H9 (cell line): ENCODE measurements at regions not wholly inside any gene's neighbourhood (a gene's known extent, or its start where the extent isn't known, plus 50 kb on each side); places are given as distances from the start of the nearest gene placed in this dataset.

Experiments used
- DNase-seq: peaks from one replicate; pipeline ENCODE4 v3.0.0-alpha.2; 2017
- H2AFZ ChIP-seq: one replicate; pipeline ENCODE4 v1.6.1; 2013; ENCODE audit warnings: mild to moderate bottlenecking, low read length, control low read depth, moderate library complexity
- H2AK5ac ChIP-seq: 2 replicates; pipeline ENCODE4 v1.6.1; 2013; ENCODE audit warnings: low read length, control low read depth, mixed read lengths; ENCODE audit not compliant: insufficient read length
- H2BK120ac ChIP-seq: one replicate; pipeline ENCODE4 v1.6.1; 2013; ENCODE audit warnings: low read depth, mild to moderate bottlenecking, low read length, control low read depth, inconsistent platforms; ENCODE audit not compliant: poor library complexity, severe bottlenecking
- H2BK12ac ChIP-seq: 2 replicates; pipeline ENCODE4 v1.6.1; 2013; ENCODE audit warnings: low read length, control low read depth, mixed read lengths, low read depth; ENCODE audit not compliant: insufficient read length
- H2BK15ac ChIP-seq: 2 replicates; pipeline ENCODE4 v1.6.1; 2013; ENCODE audit warnings: low read depth, low read length, control low read depth
- H2BK20ac ChIP-seq: one replicate; pipeline ENCODE4 v1.6.1; 2013; ENCODE audit warnings: low read depth, mild to moderate bottlenecking, low read length, control low read depth, inconsistent platforms; ENCODE audit not compliant: poor library complexity, severe bottlenecking
- H2BK5ac ChIP-seq: 2 replicates; pipeline ENCODE4 v1.6.1; 2013; ENCODE audit warnings: low read length, control low read depth, mixed read lengths; ENCODE audit not compliant: insufficient read length
- H3K14ac ChIP-seq: 2 replicates; pipeline ENCODE4 v1.6.1; 2013; ENCODE audit warnings: low read length, control low read depth; ENCODE audit not compliant: insufficient read depth
- H3K18ac ChIP-seq: 2 replicates; pipeline ENCODE4 v1.6.1; 2013; ENCODE audit warnings: low read depth, mild to moderate bottlenecking, mixed read lengths, low read length, control low read depth; ENCODE audit not compliant: insufficient read length
- H3K23ac ChIP-seq: 2 replicates; pipeline ENCODE4 v1.6.1; 2013; ENCODE audit warnings: low read length, control low read depth, mixed read lengths, low read depth; ENCODE audit not compliant: insufficient read length
- H3K23me2 ChIP-seq: 2 replicates; pipeline ENCODE4 v1.6.1; 2013; ENCODE audit warnings: low read depth, mild to moderate bottlenecking, mixed read lengths, low read length, control low read depth; ENCODE audit not compliant: insufficient read length, poor library complexity, severe bottlenecking
- H3K27ac ChIP-seq: 2 replicates; pipeline ENCODE4 v1.5.1; 2013; ENCODE audit warnings: low read length, control low read depth, mixed read lengths, low read depth; ENCODE audit not compliant: insufficient read length
- H3K27me3 ChIP-seq: 2 replicates; pipeline ENCODE4 v1.6.1; 2013; ENCODE audit warnings: low read length, control low read depth, inconsistent platforms; ENCODE audit not compliant: insufficient read depth
- H3K4ac ChIP-seq: 2 replicates; pipeline ENCODE4 v1.6.1; 2013; ENCODE audit warnings: low read depth, mild to moderate bottlenecking, control low read depth, inconsistent platforms, low read length, moderate library complexity
- H3K4me1 ChIP-seq: 2 replicates; pipeline ENCODE4 v1.6.1; 2013; ENCODE audit warnings: low read length, control low read depth, inconsistent platforms; ENCODE audit not compliant: insufficient read depth
- H3K4me2 ChIP-seq: 2 replicates; pipeline ENCODE4 v1.6.1; 2013; ENCODE audit warnings: low read length, control low read depth, mixed read lengths; ENCODE audit not compliant: insufficient read length, insufficient read depth
- H3K56ac ChIP-seq: 2 replicates; pipeline ENCODE4 v1.6.1; 2013; ENCODE audit warnings: low read depth, mild to moderate bottlenecking, mixed read lengths, low read length, control low read depth; ENCODE audit not compliant: insufficient read length
- H3K79me1 ChIP-seq: 2 replicates; pipeline ENCODE4 v1.6.1; 2013; ENCODE audit warnings: low read depth, mild to moderate bottlenecking, moderate library complexity, low read length, control low read depth, inconsistent platforms; ENCODE audit not compliant: insufficient read depth, poor library complexity, severe bottlenecking
- H3K79me2 ChIP-seq: 2 replicates; pipeline ENCODE4 v1.6.1; 2013; ENCODE audit warnings: low read length, control low read depth, inconsistent platforms; ENCODE audit not compliant: insufficient read depth
- H3K9ac ChIP-seq: 2 replicates; pipeline ENCODE4 v1.6.1; 2013; ENCODE audit warnings: low read length, control low read depth, mixed read lengths; ENCODE audit not compliant: insufficient read length; ENCODE audit errors: extremely low read depth
- H3K9me3 ChIP-seq: one replicate; pipeline ENCODE4 v1.6.1; 2013; ENCODE audit warnings: low read depth, low read length, inconsistent platforms; ENCODE audit not compliant: control insufficient read depth
- H3T11ph ChIP-seq: one replicate; pipeline ENCODE4 v1.6.1; 2013; ENCODE audit warnings: mild to moderate bottlenecking, low read length, control low read depth, inconsistent platforms
- H4K20me1 ChIP-seq: one replicate; pipeline ENCODE4 v1.6.1; 2013; ENCODE audit not compliant: control insufficient read depth, insufficient read length, insufficient read depth
- H4K5ac ChIP-seq: 2 replicates; pipeline ENCODE4 v1.6.1; 2013; ENCODE audit warnings: low read depth, mild to moderate bottlenecking, mixed read lengths, low read length, control low read depth; ENCODE audit not compliant: insufficient read length
- H4K8ac ChIP-seq: replicated peaks from 2 replicates; pipeline ENCODE4 v1.6.1; 2013; ENCODE audit warnings: low read length, control low read depth, mixed read lengths, low read depth; ENCODE audit not compliant: insufficient read length
- H4K91ac ChIP-seq: 2 replicates; pipeline ENCODE4 v1.6.1; 2013; ENCODE audit warnings: low read depth, mild to moderate bottlenecking, moderate library complexity, mixed read lengths, low read length, control low read depth; ENCODE audit not compliant: insufficient read length
- H3K27ac Mint-ChIP-seq, 3 experiments: 2 replicates in 2 of 3; 3 replicates in 1 of 3; pipeline ENCODE4 v1.8.0; 2020 to 2021; ENCODE audit warnings: mixed read lengths in 3 of 3, mild to moderate bottlenecking in 1 of 3, moderate library complexity in 1 of 3
- H3K27me3 Mint-ChIP-seq: 2 replicates; pipeline ENCODE4 v1.8.0; 2021; ENCODE audit warnings: low read depth, mild to moderate bottlenecking, moderate library complexity, mixed read lengths
- H3K36me3 Mint-ChIP-seq, 3 experiments: 2 replicates in 2 of 3; 3 replicates in 1 of 3; pipeline ENCODE4 v1.8.0; 2020 to 2021; ENCODE audit warnings: low read depth in 3 of 3, mixed read lengths in 3 of 3; ENCODE audit not compliant: insufficient read depth in 1 of 3
- H3K4me1 Mint-ChIP-seq, 2 experiments: 2 replicates each; pipeline ENCODE4 v1.8.0; 2020; ENCODE audit warnings: mixed read lengths in 2 of 2
- H3K4me3 Mint-ChIP-seq, 2 experiments: 2 replicates in 1 of 2; 3 replicates in 1 of 2; pipeline ENCODE4 v1.8.0; 2020 to 2021; ENCODE audit warnings: mild to moderate bottlenecking in 2 of 2, mixed read lengths in 2 of 2, moderate library complexity in 1 of 2
- H3K9me3 Mint-ChIP-seq, 2 experiments: 2 replicates in 1 of 2; 3 replicates in 1 of 2; pipeline ENCODE4 v1.8.0; 2020; ENCODE audit warnings: mild to moderate bottlenecking in 2 of 2, mixed read lengths in 2 of 2, moderate library complexity in 1 of 2
- CTCF ChIP-seq: fragments of 200-600 bp; sonication (generic); conservative IDR thresholded peaks from 3 replicates; pipeline ENCODE4 v1.8.0; 2021; ENCODE audit warnings: antibody characterized with exemption, mild to moderate bottlenecking
- WGBS: extraction: QIAGEN DNeasy Blood & Tissue Kit; methylation state at CpG from one replicate; pipeline ENCODE4 v1.1.7; 2013; ENCODE audit warnings: missing lambda C conversion rate, low lambda C conversion rate, mixed read lengths; ENCODE audit not compliant: insufficient read length; ENCODE audit errors: extremely low coverage; 5-methylcytosine and 5-hydroxymethylcytosine counted together

GRCh38 chr12:68428724-68429501 lies 96.8 kb upstream of the MDM1 start:
- Histone ChIP-seq H2BK12ac (no peak overlapping the region), H2AK5ac (no peak overlapping the region), H3K27ac (no peak overlapping the region), H3K79me2 (no peaks in the 10 kb centered on the region), H4K5ac (no peak overlapping the region), H4K20me1 (no peaks in the 10 kb centered on the region), H3K4ac (no peak overlapping the region), H2BK5ac (no peak overlapping the region), H3K4me2 (no peak overlapping the region), H2BK20ac (no peak overlapping the region), H2BK120ac (no peak overlapping the region), H3K9me3 (no peaks in the 10 kb centered on the region), H3K23me2 (no peaks in the 10 kb centered on the region), H3K4me1 (peaks cover 3% of the 10 kb centered on the region), H3K18ac (peak overlapping the region; percentile 17), H3K56ac (no peak overlapping the region), H3T11ph (no peak overlapping the region), H4K91ac (no peak overlapping the region), H3K14ac (no peak overlapping the region), H3K27me3 (no peaks in the 10 kb centered on the region), H2AFZ (no peak overlapping the region), H3K9ac (no peak overlapping the region), H3K79me1 (no peaks in the 10 kb centered on the region), H2BK15ac (no peak overlapping the region), H3K23ac (no peak overlapping the region), H4K8ac (no peak overlapping the region)
- Mint-ChIP-seq H3K36me3 (no peaks in the 10 kb centered on the region), H3K27me3 (no peaks in the 10 kb centered on the region), H3K27ac (peak overlapping the region in 1 of 3 experiments; percentile 76; a peak in 1 of 7 replicates), H3K4me1 (peaks cover 19 to 22% of the 10 kb centered on the region in 2 experiments), H3K4me3 (no peak overlapping the region; a peak in 1 of 5 replicates), H3K9me3 (no peaks in the 10 kb centered on the region)
- no peak for TF ChIP-seq CTCF
- DNase-seq: no peak
- no CpG with 5 or more reads among the region's 6 CpGs for whole genome bisulfite sequencing
